ENCODE measurements at regions not wholly inside any gene's neighbourhood (a gene's known extent, or its start where the extent isn't known, plus 50 kb on each side); places are given as distances from the start of the nearest gene placed in this dataset.

GRCh38 chrX:10377427-10377826 is 220.7 kb downstream of the CLCN4 start:
- Histone ChIP-seq H2AFZ (replicated peaks; ENCODE audit: low read length, poor library complexity) (no peak overlapping the region), H3K9ac (ENCODE audit: low read depth, low read length) (no peak overlapping the region), H2AK5ac (ENCODE audit: low read depth, low read length) (no peak overlapping the region), H3K4me1 (ENCODE audit: control insufficient read depth, insufficient read depth, low read length) (no peaks in the 10 kb centered on the region), H2BK20ac (ENCODE audit: low read depth, low read length) (no peak overlapping the region), H3K18ac (ENCODE audit: low read depth, low read length) (no peak overlapping the region), H4K5ac (ENCODE audit: low read depth, low read length) (no peak overlapping the region), H3K14ac (replicated peaks; ENCODE audit: low read depth, low read length) (no peak overlapping the region), H3K27me3 (ENCODE audit: control insufficient read depth, insufficient read depth, low read length) (no peaks in the 10 kb centered on the region), H2BK5ac (ENCODE audit: low read depth, low read length, poor library complexity, severe bottlenecking) (no peak overlapping the region), H3K56ac (ENCODE audit: extremely low read depth, insufficient read depth, low read length) (no peak overlapping the region), H4K20me1 (ENCODE audit: insufficient read depth, low read length) (no peaks in the 10 kb centered on the region), H3K9me3 (ENCODE audit: control insufficient read depth, insufficient read depth, low read length) (peaks cover 11% of the 10 kb centered on the region), H3K9me1 (ENCODE audit: insufficient read depth, low read length) (no peaks in the 10 kb centered on the region), H2BK120ac (ENCODE audit: low read depth, low read length) (no peak overlapping the region), H3K4ac (ENCODE audit: low read depth, low read length) (no peak overlapping the region), H3K4me3 (ENCODE audit: insufficient read depth, low read depth, low read length) (no peak overlapping the region), H4K91ac (ENCODE audit: insufficient read depth, low read depth, low read length) (no peak overlapping the region), H2BK15ac (ENCODE audit: low read depth, low read length) (no peak overlapping the region), H3K79me1 (ENCODE audit: low read depth in 1 of 2, low read length in 2 of 2) (no peaks in the 10 kb centered on the region), H3K36me3 (ENCODE audit: control insufficient read depth, insufficient read depth, low read length) (no peaks in the 10 kb centered on the region), H2AK9ac (replicated peaks; ENCODE audit: low read depth, low read length, poor library complexity) (no peak overlapping the region), H3K4me2 (ENCODE audit: low read depth, low read length) (no peak overlapping the region), H3K23ac (ENCODE audit: low read depth, low read length) (no peak overlapping the region), H3K27ac (ENCODE audit: insufficient read depth, low read length) (no peak overlapping the region), H4K8ac (ENCODE audit: low read depth in 2 of 2, low read length in 2 of 2) (no peak overlapping the region)
- no peak for TF ChIP-seq RFX5 (IDR thresholded peaks at IDR 0.05; ENCODE audit: low read depth, low read length)
- TF ChIP-seq POLR2A (IDR thresholded peaks at IDR 0.05; ENCODE audit: low read depth, low read length), result no peak
- no peak for TF ChIP-seq USF2 (IDR thresholded peaks at IDR 0.05; ENCODE audit: low read depth, low read length)
- no peak for TF ChIP-seq FOS (IDR thresholded peaks at IDR 0.05; ENCODE audit: low read depth, low read length)
- TF ChIP-seq RAD21 (IDR thresholded peaks at IDR 0.05; ENCODE audit: low read length), result no peak
- TF ChIP-seq MAFK (IDR thresholded peaks at IDR 0.05; ENCODE audit: low read depth, low read length), result no peak
- no peak for TF ChIP-seq CTCF (conservative IDR thresholded peaks at IDR 0.05; ENCODE audit: low read depth, low read length)
- TF ChIP-seq CEBPB (IDR thresholded peaks at IDR 0.05; ENCODE audit: low read depth, low read length), result no peak
- TF ChIP-seq BHLHE40 (IDR thresholded peaks at IDR 0.05; ENCODE audit: low read depth, low read length), result no peak
- TF ChIP-seq SMC3 (IDR thresholded peaks at IDR 0.05; ENCODE audit: low read depth, low read length), result no peak
- TF ChIP-seq MXI1 (IDR thresholded peaks at IDR 0.05; ENCODE audit: borderline replicate concordance, low read depth, low read length), result no peak
- no peak for TF ChIP-seq ELK1 (IDR thresholded peaks at IDR 0.05; ENCODE audit: borderline replicate concordance, low read depth, low read length)
- no peak for TF ChIP-seq CHD1 (IDR thresholded peaks at IDR 0.05; ENCODE audit: low read depth, low read length)
- TF ChIP-seq MAZ (IDR thresholded peaks at IDR 0.05; ENCODE audit: borderline replicate concordance, low read depth, low read length), result no peak
- TF ChIP-seq RCOR1 (IDR thresholded peaks at IDR 0.05; ENCODE audit: insufficient replicate concordance, low read length), result no peak
- in situ Hi-C loops (cut with MboI; ENCODE audit: low sequenced_read_pairs), result no loop called here
- ATAC-seq (ENCODE audit: low read depth) (no peak), DNase-seq (no peak)
- intact Hi-C loops (cut with micrococcal nuclease), result no loop called here
- dilution Hi-C loops (cut with HindIII; ENCODE audit: low sequenced_read_pairs, unreplicated experiment), result no loop called here
- CTCF ChIA-PET, result no interaction called here
- BruUV-seq (replicated peaks), result no TSS peak
- POLR2A ChIA-PET (ENCODE audit: unreplicated experiment), result no interaction called here

All from IMR-90 (cell line).